Pons (tissue), 1 donor: ENCODE measurements at regions not wholly inside any gene's neighbourhood (a gene's known extent, or its start where the extent isn't known, plus 50 kb on each side); places are given as distances from the start of the nearest gene placed in this dataset.
A peak's percentile ranks its signal among the peaks of the same experiment; 100 is the strongest.

Experiments
- DNase-seq: peaks from one replicate; pipeline ENCODE4 v3.0.0-alpha.2; 2016; ENCODE audit warnings: low spot score

DNA sequence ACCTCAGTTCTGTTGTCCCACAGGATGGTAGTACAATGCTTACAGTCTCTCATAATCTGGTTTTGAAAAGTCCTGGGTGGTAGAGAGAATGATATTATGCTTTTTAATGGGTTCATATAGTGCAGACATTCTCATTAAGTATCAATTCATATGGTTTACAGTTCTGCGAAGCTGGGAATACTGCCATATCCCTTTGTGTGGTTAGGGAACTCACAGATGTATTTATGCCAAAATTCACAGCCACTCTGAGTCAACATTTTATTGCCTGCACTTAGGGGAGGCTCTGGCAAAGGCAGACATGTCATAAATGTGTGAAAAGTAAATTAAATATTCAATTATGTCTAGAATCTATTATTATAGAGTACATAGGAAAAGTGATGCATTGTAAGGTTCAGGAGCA lies 808.2 kb downstream of the SUCLG1 start:
- DNase-seq: no peak

GRCh38 chr2:83650161-83650560 lies 808.9 kb downstream of the SUCLG1 start:
- no peak for DNase-seq

DNA sequence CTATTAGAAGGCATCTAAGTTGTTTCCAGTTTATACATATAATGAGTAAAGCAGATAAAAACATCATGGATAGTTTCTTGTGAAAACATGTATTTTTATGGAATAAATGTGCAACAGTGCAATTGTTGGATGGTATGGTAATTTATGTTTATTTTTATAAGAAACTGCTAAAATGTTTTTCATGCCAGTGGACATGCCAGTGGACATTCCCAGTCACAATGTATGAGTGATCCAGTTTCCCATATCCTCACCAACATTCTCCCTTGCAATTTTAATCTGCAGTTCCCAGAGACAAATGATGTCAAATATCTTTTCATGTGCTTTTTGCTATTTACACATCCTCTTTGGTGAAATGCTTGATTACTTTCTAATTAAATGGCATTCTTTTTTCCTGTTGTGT lies 818.6 kb downstream of the SUCLG1 start:
- DNase-seq: no peak

GRCh38 chr2:83633423-83633822 lies 825.7 kb downstream of the SUCLG1 start:
- no peak for DNase-seq

- DNase-seq: no peak
Measured at GRCh38 chr2:83630351-83630750, 828.7 kb downstream of the SUCLG1 start.

DNA sequence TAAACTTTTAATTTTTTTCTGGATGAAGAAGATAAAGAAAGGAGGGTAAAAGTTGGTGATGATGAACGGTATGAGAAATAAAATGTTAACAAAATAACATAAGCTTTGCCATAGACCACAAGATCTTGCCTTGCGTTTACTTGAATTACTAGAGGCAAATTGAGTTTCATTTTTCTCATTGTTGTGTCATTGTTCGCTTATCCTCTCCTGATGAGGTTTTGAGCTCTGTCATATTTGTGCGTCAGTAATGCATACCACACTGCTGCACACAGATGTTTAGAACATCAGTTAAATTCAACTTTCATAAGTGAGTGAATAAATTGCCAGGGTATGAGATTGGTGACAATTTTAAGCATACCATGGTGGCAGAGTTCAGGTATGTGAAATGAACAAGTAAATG lies 843.6 kb downstream of the SUCLG1 start:
- DNase-seq: no peak

DNA sequence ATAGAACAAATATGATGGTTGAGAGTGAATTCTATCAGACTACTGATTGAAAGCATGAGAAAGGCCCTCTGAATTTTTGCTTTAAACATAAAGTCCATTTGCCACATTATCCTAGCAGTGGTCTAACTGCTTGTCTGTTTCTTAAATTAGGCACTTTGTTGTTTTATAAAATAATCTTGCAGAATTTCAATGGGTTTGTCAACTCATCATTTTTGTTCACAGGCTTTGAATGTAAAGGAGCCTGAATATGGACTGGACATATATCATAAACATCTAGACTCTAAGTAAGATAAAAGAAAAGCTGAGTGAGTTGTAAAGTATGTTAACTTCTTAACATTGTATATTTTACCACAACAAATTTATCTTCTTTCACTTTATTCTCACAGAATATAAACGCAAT lies 845.9 kb downstream of the SUCLG1 start:
- DNase-seq: no peak

DNA sequence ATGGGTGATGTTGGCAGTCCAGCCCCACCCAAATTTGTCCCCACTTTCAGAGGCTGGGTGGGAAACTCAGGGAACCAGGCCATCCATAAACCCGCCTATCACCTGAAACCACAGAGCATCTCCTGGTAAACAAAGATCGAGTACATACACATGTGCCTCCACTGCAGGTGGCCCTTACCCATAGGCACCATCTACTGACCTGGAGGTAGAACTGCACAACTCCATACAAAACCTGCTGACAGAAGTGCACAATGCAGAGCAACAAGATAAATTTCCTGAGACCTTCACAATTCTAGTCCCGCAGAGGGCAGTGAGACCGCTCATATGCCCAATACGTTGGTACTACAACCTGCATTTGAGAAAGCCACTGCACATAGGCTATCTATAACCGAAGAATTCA lies 856.3 kb downstream of the SUCLG1 start:
- no peak for DNase-seq

- no peak for DNase-seq
Measured at GRCh38 chr2:83596592-83597282, 862.3 kb downstream of the SUCLG1 start.

DNA sequence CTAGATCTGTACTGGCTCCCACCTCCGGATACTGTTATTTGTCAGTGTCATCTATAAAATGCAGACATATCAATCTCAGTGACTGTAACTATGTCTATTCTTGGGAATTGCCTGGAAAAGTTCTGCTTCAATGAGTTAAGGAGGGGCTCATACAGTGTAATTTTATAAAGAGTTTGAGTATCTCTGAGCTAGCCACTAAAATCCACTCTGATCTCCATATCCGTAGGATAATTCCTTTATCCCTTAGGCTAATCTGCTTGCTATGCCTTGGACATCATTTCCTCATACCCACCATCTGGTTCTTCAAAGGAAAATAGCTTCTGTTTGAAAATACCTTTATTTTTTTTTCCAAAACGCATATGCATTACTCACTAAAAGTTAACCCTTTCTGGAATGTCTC lies 863.2 kb downstream of the SUCLG1 start:
- DNase-seq: no peak

- DNase-seq: no peak
Measured at GRCh38 chr2:83595121-83595690, 863.9 kb downstream of the SUCLG1 start.

- DNase-seq: no peak
Measured at GRCh38 chr2:83594241-83595120, 864.6 kb downstream of the SUCLG1 start.

GRCh38 chr2:83587309-83587708 lies 871.8 kb downstream of the SUCLG1 start:
- DNase-seq: peak; percentile 12

- DNase-seq: no peak
Measured at GRCh38 chr2:83585250-83585649, 873.8 kb downstream of the SUCLG1 start.

GRCh38 chr2:83584672-83585071 lies 874.4 kb downstream of the SUCLG1 start:
- DNase-seq: no peak

DNA sequence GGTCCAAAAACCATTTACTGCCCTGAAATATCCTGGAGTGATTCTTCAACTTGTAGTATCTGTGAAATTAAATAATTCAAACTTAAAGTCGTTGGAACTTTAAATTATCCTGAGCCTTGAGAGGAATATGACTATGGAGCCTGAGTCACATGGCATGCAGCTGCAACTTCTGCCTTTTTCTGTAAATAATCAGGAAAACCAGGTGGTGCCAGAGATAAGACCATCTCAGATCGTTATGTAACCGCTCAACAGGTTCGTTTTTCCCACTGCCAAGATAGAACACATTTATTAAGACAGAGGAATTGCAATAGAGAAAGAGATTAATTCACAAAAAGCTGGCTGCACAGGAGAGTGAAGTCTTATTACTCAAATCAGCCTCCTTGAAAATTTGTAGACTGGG lies 876.5 kb downstream of the SUCLG1 start:
- no peak for DNase-seq

DNA sequence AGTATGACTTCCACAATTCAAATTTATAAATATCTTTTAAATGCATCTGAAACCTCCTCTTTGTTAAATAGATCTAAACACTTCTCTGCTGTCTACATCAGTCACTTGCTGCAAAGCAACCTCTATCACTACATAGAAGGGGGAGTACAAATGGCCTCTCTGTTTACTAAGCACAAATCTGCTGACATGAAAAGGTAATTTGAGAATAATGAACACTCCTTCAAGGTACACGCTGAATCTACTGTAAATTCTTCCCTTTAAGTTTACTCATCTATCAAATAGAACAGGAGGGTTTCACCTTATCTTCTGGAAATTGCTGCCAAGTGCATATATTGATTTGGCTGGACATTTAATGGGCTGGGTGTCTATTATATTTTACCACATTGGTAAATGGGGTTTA lies 879.6 kb downstream of the SUCLG1 start:
- no peak for DNase-seq

DNA sequence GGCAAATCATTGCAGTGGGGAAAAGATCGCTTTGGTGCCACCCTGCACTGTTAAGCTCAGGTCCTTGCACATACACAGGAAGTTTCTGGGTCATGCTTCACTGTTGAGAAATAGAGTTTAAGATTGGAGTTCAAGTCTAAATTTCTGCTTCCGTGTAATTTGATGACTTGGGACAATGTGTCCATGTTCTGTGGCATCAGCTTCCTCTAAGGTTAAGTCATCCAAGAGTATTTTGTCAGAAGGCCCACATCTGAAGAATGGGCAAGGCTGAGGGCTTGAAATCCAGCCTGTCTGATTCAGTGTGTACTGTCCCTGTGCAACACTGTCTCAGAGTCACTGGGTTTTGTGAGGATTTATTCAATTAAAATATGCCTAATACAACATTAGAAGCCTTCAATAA lies 880.7 kb downstream of the SUCLG1 start:
- DNase-seq: no peak

- DNase-seq: no peak
Measured at GRCh38 chr2:83574614-83575013, 884.5 kb downstream of the SUCLG1 start.

GRCh38 chr2:83573060-83573459 lies 886.0 kb downstream of the SUCLG1 start:
- DNase-seq: no peak

DNA sequence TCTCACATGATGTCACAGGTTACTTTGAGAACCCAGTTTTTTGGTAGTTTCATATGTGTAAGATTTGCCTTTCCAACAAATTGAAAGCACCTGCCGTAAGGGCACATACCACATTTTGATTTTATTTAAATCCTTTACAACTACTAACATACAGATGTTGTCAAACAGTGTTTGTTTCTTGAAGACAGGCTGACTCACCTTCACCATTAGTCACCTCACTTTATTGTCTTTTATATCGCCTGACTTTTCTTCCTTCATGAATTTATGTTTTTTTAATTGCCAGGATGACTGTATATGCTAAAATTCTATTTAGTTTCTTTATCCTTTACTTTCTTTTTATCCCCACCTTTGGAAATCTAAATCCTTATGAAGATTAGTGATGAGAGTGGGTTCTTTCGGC lies 886.7 kb downstream of the SUCLG1 start:
- DNase-seq: no peak

DNA sequence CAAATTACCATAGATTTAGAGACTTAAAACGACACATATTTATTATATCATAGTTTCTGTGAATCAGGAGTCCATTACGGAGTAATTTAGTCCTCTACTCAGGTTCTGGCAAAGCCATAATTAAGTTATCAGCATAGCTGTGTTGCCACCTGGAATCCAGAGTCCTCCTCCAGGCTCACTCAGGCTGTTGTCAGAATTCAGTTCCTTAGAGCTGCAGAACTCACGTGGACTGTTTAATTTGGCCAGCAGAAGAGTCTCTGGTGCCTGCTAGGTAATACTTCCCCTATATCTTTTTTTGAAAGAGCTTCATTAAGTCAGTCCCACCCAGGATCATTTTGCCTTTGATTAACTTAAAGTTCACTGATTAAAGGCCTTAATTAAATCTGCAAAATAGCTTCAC lies 891.5 kb downstream of the SUCLG1 start:
- DNase-seq: no peak

GRCh38 chr2:83565626-83566025 lies 893.5 kb downstream of the SUCLG1 start:
- DNase-seq: no peak
